Right renal cortex interstitium (tissue), 3 donors: ENCODE measurements at regions not wholly inside any gene's neighbourhood (a gene's known extent, or its start where the extent isn't known, plus 50 kb on each side); places are given as distances from the start of the nearest gene placed in this dataset.
"Not testable (repeated sequence)": the region's sequence is repeated elsewhere in the genome, so short reads cannot be mapped to it uniquely, and the experiment has no call there.

Source experiments
- DNase-seq, 3 donors: peaks; one replicate each; pipeline ENCODE4 v3.0.0-alpha.2; 2013; ENCODE audit warnings: low read depth in 3 of 3, low spot score in 2 of 3

GRCh38 chr3:35183927-35184675, 455.2 kb upstream of the ARPP21 start:
- no peak for DNase-seq

- DNase-seq = no peak
Measured at GRCh38 chr3:35184775-35185174, 454.6 kb upstream of the ARPP21 start.

- DNase-seq = no peak
Measured at GRCh38 chr3:35187908-35188307, 451.4 kb upstream of the ARPP21 start.

DNA sequence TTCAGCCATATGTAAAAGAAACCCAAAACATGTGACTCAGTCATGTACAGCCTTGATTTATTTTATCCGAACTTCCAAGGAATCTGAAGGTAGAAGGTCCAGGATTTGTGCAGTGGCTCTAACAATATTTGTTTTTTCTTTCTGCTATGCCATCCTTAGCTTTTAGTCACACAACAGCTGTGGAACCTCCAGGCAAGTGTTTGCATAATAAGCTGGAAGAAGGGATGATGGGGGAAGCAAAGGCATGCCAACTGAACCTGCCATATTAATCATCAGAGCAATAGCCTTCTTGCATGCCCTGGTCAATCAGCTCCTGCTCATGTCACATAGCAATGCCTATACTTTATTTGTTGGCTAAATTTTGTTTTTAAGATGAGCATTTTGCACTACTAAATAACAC, 444.7 kb upstream of the ARPP21 start:
- DNase-seq = no peak

DNA sequence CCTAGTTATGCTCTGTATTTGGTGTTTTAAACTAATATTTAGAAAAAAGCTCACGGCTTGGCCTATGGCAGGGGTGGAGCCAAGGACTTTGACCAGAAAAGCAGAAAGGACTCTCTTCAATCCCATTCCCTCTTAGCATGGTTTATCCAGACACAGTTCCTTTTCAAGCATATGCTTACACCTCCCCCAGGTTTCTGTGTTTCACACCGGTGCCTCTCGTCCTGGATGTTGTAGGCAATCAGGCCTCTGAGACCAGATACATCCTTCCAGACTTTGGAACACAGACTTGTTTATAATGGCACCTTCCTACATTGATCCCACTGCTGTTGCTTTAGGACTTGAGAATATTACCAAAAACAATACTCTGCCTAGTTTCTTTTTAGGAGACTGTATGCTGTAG, 440.5 kb upstream of the ARPP21 start:
- no peak for DNase-seq

GRCh38 chr3:35200056-35200455, 439.3 kb upstream of the ARPP21 start:
- DNase-seq = no peak

- no peak for DNase-seq
Measured at GRCh38 chr3:35201211-35201610, 438.1 kb upstream of the ARPP21 start.

- no peak for DNase-seq
Measured at GRCh38 chr3:35215525-35216500, 423.5 kb upstream of the ARPP21 start.

DNA sequence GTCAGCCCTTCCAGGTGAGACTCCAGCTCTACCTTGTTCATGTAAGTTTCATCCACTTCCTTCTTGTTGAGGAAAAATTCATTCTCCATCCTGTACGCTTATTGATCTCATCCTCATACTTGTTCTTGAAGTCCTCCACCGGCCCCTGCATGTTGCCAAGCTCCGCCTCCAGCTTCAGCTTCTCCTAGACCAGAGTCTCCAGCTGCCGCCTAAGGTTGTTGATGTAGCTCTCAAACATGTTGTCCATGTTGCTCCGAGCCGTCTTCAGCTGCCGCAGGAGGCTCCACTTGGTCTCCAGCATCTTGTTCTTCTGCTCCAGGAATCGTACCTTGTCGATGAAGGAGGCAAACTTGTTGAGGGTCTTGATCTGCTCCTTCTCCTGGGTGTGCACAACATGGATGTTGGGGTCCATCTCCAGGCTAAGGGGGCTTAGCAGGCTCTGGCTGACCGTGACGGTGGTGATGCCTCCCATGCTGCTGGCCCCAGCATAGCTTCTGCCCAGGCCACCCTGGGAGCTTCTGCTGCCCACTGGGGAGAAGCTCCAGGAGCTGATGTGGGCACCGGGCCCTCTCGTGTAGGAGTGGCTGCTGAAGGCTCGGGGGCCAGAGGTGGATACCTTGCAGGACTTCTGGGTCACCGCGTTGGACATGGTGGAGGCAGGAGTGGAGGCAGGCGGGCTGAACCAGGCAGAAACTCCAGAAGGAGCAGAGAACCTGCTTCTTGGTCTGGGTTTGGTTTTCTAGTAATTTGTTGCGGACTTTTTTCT, 422.6 kb upstream of the ARPP21 start:
- no peak for DNase-seq

- DNase-seq = no peak
Measured at GRCh38 chr3:35223632-35224394, 415.5 kb upstream of the ARPP21 start.

DNA sequence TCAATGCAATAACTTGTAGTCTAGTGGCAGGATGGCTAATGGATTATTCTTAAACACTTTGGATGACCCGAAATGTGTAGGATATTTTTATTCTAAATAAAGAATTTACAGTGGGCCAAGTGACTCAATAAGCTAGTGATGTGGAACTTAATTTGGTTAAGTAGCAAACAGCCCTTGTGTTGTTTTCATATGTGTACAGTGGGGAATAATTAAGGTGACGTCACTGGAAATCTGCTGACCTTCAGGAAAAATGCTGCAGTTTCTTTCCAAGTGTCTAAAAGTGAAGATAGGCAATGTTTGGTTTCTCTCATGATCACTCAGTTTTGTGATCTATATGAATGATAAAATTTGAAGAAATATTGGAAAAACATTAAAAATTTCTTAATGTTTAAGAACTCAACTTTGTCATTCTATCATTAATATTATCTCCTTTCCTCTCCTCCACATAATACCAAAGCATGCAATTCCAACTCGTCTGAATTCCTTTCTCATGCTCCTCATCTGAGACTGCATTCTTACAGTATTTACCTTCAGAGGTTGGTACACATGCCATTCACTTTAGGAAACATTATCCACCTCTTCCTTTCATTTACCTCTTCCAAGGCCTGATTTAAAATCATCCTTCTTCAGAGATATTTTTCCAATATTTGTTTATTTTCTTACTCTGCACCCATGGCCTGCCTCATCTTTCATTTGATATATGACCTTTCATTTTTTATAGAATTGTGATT, 414.6 kb upstream of the ARPP21 start:
- DNase-seq = no peak

GRCh38 chr3:35241236-35241635, 398.1 kb upstream of the ARPP21 start:
- no peak for DNase-seq

GRCh38 chr3:35254917-35255316, 384.4 kb upstream of the ARPP21 start:
- peak in 2 of 3 donors; percentile 9 to 12 for DNase-seq

DNA sequence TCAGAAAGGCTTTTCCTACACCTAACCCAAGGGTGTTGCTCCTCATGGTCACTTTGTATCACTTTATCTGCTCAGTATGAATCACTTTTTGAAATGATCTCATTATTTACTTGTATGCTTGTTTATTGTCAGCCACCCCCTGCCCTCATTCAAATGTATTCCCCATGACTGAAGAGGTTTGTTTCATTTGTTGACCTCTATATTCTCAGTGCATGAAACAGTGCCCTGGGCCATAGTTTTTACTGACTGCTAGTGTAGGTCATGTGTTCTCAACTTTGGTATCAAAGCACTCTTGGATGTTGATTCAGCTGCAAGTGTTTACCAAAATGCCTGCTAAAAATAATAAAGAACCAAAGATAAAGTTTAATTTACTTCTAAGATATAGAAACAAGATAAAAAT, 381.7 kb upstream of the ARPP21 start:
- DNase-seq = no peak

- DNase-seq = no peak
Measured at GRCh38 chr3:35262406-35262805, 376.9 kb upstream of the ARPP21 start.

GRCh38 chr3:35263477-35263876, 375.8 kb upstream of the ARPP21 start:
- no peak for DNase-seq

DNA sequence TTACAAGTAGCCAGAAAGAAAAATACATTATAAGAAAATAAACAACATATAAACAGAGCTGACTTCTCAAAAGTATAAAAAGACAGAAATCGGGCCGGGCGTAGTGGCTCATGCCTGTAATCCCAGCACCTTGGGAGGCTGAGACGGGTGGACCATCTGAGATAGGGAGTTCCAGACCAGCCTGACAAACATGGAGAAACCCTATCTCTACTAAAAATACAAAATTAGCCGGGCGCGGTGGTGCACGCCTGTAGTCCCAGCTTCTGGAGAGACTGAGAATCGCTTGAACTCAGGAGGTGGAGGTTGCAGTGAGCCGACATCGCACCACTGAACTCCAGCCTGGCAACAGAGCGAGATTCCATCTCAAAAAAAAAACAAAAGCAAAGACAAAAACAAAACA, 373.3 kb upstream of the ARPP21 start:
- not testable (repeated sequence) for DNase-seq

DNA sequence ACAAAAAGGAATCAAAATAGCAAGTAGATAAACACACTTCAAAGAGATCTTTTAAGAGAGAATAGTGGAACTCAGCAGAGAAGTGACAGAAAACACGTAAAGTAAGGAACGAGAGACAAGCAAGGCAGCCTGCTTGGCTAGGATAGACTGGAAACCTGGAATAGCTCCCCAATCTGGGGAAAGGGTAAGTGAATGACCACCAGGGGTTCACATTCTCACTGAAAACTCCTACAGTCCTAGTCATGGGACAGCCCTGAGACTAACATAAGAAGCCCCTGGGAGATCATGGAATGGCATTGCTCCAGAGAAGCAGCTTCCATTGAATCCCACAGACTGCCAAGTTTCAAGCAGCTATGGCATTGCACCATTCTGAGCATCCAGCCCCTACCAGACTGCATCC, 363.6 kb upstream of the ARPP21 start:
- no peak for DNase-seq

GRCh38 chr3:35276568-35276967, 362.8 kb upstream of the ARPP21 start:
- no peak for DNase-seq
